OCI-LY3 (cell line): ENCODE measurements at regions not wholly inside any gene's neighbourhood (a gene's known extent, or its start where the extent isn't known, plus 50 kb on each side); places are given as distances from the start of the nearest gene placed in this dataset.

Experiments used
- CTCF ChIP-seq: fragments of 200-600, 300-600 bp; sonication (generic); IDR thresholded peaks from 2 replicates; pipeline ENCODE4 v1.5.1; 2014; ENCODE audit warnings: antibody characterized with exemption, low read length, low read depth
- EZH2phosphoT487 ChIP-seq: fragments of 200-600 bp; shearing (Covaris generic); IDR thresholded peaks from 2 replicates; pipeline ENCODE4 v1.6.1; 2018; ENCODE audit warnings: antibody characterized with exemption, mixed run types, low read depth

GRCh38 chr2:242059566-242059965, 190.0 kb downstream of the RTP5 start:
- TF ChIP-seq CTCF, result no peak
- TF ChIP-seq EZH2phosphoT487, result no peak
